Suprapubic skin (tissue), 4 donors: ENCODE measurements at regions not wholly inside any gene's neighbourhood (a gene's known extent, or its start where the extent isn't known, plus 50 kb on each side); places are given as distances from the start of the nearest gene placed in this dataset.

ENCODE experiments used
- CTCF ChIP-seq, 2 donors: fragments of 200-600 bp in 1 of 2; fragments of 450-650 bp in 1 of 2; sonication (generic) in 1 of 2; IDR thresholded peaks; one replicate each; pipeline ENCODE4 v1.5.1; 2016 to 2019; ENCODE audit warnings: antibody characterized with exemption in 2 of 2, mild to moderate bottlenecking in 1 of 2, moderate library complexity in 1 of 2
- EP300 ChIP-seq: sonication (generic); formaldehyde crosslinking; IDR thresholded peaks from one replicate; pipeline ENCODE4 v1.6.1; 2017; ENCODE audit warnings: antibody characterized with exemption
- POLR2A ChIP-seq, 2 donors: fragments of 450-650 bp; IDR thresholded peaks; one replicate each; pipeline ENCODE4 v1.6.1; 2017; ENCODE audit warnings: antibody characterized with exemption in 2 of 2, mild to moderate bottlenecking in 2 of 2, moderate library complexity in 2 of 2
- POLR2AphosphoS5 ChIP-seq, 3 donors: sonication (generic); formaldehyde crosslinking; IDR thresholded peaks; one replicate each; pipeline ENCODE4 v1.6.1; 2017; ENCODE audit warnings: antibody characterized with exemption in 3 of 3

- TF ChIP-seq POLR2A (IDR thresholded peaks at IDR 0.05) (no peak), CTCF (IDR thresholded peaks at IDR 0.05) (no peak), POLR2AphosphoS5 (IDR thresholded peaks at IDR 0.05) (no peak), EP300 (no peak)
These were observed 774.4 kb upstream of the POM121L12 start for GRCh38 chr7:52261057-52261456.
